HG03354 (cell line): ENCODE measurements at regions not wholly inside any gene's neighbourhood (a gene's known extent, or its start where the extent isn't known, plus 50 kb on each side); places are given as distances from the start of the nearest gene placed in this dataset.
"Not testable (repeated sequence)": the region's sequence is repeated elsewhere in the genome, so short reads cannot be mapped to it uniquely, and the experiment has no call there.

ENCODE experiments used
- ATAC-seq: cut with Tn5 transposase; IDR thresholded peaks from one replicate; pipeline ENCODE4 v1.9.1; 2021; ENCODE audit warnings: mild to moderate bottlenecking; ENCODE audit not compliant: unreplicated experiment, poor library complexity, severe bottlenecking

DNA sequence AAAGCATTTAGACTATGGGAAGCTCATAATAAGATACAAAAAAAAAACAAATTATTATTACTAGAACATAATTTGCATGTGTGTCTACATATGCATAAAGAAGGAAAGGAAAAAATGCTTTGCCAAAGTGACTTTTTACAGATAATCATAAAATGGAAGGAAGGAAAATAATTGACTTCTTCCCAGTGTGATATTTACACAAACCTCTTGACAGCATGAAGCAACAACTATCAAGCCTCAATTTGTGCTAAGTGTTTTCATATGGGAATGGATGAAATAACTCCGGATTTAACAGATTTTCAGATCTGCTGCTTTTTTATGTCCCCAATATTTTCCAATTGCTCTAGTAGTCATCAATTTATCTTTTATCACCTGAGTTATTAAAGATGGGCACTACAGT, 275.9 kb upstream of the REG3G start:
- no peak for ATAC-seq

DNA sequence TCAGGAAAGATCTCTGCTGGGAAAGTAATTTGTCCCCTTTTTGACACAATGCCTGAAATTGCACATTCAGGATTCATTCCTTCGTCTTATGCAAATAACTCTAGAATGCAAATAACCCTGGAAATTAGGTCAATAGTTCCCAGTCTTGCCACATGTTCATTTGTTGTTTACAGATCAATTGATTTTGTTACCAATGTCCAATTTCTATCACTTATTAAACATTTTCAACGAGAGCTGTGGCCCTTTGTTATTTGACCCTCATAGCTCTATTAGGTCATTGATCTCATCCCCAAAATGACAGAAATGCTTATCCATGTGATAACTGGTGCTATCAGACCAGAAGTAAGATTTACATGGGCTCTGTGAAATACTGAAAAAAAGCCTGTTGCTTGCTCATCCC, 275.3 kb upstream of the REG3G start:
- ATAC-seq: no peak

DNA sequence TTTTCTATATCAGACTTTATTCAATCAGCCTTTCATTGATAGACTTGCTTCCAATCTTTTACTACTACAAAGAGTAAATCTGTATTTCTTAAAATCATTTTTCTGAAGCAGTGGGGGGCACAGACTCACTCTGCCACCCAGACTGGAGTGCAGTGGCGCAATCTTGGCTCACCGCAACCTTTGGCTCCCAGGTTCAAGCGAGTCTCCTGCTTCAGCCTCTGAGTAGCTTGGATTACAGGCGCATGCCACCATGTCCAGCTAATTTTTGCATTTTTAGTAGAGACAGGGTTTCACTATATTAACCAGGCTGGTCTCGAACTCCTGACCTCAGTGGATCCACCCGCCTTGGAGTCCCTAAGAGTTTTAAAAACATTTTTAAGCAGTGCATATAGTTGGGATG, 270.6 kb upstream of the REG3G start:
- no peak for ATAC-seq

DNA sequence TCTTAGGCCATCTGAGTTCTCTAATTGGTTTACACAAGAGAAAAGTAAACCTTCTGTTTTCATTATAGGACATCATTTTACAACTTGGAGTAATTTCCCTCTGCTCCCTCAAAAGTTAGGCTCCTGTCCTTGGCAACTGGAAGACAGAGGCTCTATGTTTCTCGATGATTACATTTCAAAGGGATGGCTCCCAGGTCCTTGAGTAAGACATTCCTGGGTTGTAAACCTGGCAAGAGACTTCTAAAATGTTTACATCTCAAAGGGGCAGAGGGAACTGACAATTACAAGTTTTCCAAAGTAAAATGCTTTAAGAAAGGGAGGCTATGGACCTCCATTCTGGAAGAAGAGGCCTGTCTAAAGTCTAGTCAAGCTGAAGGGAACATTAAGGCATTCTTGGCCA, 268.3 kb upstream of the REG3G start:
- ATAC-seq: no peak

DNA sequence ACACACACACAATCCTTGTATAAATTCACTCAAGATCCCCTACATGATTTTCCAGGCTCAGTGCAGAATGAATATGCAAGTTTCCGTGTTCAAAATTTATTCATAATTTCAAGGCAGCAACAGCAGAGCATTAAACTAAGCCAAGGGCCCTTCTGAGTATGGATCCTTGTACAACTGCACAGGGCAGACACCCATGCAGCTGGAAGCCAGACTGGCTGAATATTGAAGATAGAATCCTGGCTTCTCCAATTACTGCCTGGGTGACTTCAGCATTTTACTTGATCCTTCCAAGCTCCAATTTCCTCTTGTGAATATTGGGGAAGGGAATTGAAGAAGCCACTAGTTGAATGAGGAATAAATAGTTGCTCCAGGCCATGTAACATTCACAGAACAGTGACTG, 267.9 kb upstream of the REG3G start:
- ATAC-seq: no peak

DNA sequence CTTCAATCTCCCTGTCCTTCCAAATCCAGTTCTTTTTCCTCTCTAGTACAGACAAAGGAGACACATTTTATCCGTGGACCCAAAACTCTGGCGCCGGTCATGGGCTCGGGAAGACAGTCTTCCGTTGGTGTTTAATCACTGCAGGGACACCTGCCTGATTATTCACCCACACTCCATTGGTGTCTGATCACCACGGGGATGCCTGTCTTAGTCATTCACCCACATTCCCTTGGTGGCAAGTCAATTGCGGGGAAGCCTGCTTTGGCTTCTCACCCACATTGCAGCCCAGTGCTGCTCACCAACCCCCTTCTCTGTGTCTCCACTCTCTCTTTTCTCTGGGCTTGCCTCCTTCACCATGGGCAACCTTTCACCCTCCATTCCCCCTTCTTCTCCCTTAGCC, 266.7 kb upstream of the REG3G start:
- not testable (repeated sequence) for ATAC-seq

DNA sequence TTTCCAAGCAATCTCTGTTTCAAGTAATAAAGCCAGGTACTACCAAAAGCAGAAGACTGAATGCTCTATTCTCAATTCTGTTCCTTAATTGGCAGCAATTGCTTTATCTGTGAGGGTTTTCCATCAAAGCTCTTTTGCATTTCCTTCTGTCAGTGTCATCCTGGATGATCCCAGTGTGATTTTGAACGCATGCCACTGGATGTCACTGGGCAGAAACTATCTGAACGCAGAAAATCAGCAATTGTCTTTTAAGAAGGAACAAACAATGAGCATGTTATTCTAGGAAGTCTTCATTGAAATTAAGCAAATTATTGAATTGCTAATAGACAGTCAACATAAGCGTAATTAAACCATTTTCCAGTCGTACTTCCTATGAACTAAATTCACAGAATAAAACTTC, 259.0 kb upstream of the REG3G start:
- no peak for ATAC-seq

DNA sequence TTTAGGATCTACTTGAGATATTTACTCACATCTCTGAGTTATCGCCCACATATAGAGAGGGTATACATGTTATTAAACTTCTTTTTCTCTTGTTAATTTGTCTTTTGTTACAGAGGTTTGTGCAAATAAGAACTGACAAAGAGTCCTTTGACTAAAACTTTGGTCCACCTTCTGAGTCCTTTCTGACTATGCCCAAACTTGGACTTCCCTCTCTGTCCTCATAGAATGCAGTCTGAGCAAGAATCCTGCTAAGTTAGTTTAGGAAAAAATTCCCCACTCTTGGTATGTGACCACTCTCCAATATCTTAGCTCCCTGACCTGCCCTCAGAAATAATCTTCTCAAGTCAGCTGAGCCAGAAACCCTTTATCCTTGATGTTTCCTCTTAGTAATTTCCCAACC, 257.5 kb upstream of the REG3G start:
- no peak for ATAC-seq

DNA sequence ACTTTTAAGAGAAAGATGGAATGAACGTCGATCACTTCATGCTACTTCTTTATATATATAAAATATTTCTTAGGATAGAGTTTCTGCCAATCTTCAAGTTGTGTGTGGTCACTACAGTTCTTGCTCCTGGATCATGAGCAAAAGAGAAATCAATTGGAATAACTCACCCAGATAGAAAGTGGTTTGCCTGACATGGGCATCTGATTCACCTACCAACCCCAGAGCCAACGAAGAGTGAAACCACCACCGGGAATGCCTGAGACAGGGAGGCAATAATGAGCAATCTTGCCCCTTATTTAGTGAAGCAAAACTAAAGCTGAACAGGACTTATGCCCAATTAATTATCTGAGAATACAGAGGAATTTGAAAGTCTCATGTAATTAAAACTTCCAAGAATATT, 250.2 kb upstream of the REG3G start:
- no peak for ATAC-seq

DNA sequence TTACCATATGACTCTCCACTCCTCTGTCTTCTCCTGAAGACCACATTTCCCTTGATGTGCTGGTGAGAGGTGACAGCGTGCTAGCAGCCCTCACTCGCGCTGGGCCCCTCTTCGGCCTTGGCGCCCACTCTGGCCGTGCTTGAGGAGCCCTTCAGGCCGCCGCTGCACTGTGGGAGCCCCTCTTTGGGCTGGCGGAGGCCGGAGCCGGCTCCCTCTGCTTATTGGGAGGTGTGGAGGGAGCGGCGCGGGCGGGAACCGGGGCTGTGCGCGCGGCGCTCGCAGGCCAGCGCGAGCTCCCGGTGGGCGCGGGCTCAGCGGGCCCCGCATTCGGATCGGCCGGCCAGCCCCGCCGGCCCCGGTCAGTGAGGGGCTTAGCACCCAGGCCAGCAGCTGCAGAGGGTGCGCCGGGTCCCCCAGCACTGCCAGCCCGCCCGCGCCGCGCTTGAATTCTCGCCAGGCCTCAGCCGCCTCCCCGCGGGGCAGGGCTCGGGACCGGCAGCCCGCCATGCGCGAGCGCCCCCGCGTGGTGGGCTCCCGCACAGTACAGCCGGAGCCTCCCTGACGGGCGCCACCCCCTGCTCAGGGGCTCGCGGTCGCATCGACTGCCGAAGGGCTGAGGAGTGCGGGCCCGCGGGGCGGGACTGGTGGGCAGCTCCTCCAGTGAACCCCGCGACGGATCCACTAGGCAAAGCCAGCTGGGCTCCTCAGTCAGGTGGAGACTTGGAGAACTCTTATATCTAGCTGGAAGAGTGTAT, 246.6 kb upstream of the REG3G start:
- no peak for ATAC-seq

DNA sequence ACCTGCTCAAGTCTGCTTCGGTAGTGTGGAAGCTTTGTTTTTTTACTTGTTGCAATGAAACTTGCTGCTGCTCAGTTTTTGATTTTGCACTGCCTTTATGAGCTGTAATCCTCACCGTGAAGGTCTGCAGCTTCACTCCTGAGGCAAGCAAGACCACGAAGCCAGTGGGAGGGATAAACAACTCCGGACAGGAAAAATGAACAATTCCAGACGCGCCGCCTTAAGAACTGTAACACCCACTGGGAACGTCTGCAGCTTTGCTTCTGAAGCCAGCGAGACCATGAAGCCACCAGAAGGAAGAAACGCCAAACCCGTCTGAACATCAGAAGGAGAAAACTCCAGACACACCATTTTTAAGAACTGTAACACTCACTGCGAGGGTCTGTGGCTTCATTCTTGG, 245.7 kb upstream of the REG3G start:
- no peak for ATAC-seq

DNA sequence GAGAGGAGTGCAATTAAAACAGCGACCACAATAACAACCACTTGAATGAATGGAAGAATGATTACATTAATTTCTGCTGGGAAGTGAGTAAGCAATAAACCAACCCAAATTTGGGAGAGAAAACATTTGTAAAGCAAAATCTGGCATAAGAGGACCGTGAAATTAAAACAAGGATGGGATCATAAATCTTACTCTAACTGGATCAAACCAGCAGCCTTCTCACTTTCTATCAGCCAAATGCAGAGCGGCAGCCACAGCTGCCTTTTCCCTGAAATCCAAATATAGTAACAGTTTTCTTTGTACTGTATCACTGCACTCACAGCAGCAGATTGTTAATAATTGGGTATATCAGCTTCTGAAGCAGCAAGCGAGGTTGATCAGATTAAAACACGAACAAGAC, 245.2 kb upstream of the REG3G start:
- no peak for ATAC-seq

DNA sequence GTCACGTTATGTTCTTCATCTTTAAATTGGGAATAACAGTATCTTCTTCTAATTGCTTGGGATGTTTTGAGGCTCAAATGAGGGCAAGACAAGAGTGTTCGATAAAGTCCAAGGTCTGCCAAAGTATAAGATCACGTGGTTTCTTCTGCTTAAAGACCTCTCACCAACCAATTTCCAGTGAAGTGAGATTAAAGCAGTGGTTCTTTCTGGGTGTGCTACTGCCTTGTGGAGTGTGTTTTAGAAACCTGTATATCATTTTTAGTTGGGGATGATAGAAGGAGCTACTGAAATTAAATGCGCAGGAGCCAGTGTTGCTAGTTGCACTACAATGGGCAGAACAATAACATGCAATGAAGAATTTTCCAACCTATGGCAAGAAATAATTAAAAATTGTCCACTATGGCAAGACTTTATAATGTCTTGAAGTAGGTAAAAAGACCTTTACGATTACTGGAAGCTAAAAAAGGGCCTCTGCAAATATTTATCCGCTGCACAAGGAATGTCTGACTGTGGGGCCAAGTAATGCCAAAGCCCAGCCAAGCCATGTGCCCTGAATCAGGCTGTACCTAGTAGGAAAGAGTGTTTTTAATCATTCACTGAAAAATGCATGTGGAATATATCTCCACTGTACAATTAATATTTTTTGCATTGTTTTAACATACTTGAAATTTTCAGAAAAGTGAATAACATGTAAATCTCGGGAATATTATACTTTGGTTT, 244.5 kb upstream of the REG3G start:
- ATAC-seq: no peak

DNA sequence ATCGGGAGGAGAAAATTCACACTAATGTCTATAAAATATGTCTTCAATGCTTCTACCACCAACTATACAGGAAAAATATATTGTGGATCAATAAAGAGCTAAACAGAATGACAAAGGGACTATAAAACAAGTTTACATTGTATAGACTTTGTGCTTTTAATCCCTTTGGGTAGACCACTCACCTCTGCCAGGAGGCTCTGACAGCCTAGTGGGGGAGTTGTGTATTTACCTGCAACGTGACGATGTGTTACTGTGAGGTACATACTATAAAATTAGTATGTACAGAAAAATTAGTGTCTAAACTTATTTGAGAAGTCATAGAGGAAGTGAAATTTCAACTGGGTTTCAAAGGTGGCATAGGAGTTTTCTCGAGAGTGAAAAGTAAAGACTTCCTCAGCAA, 243.3 kb upstream of the REG3G start:
- no peak for ATAC-seq

DNA sequence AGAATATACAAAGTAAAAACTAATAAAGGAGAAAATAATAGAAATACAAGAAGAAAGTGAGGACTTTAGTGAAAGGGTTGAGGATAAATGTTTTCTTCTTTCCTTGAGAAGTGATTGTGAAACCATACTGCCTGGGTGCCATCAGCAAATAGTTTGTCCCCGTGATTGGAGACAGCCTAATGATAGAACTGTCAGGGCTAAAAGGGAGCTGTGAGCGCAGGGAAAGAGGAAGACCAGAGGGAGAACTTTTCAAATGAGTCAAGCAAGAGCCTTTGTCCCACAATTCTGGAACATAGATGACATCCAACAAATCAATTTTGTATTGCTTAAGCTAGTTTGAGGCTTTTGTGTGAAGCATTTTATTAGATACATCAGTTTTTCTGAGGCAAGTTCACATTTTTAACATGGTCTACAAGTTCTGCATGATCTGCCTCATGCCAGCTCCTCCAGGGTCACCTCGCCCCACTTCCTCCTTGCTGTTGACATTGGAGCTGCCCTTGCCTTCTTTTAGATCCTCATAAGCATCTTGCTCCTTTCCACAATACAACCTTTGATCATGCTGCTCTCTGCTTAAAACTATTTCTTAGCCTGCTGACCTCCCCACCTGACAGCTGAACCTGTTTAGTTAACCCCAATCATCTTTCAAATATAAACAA, 213.4 kb upstream of the REG3G start:
- no peak for ATAC-seq

DNA sequence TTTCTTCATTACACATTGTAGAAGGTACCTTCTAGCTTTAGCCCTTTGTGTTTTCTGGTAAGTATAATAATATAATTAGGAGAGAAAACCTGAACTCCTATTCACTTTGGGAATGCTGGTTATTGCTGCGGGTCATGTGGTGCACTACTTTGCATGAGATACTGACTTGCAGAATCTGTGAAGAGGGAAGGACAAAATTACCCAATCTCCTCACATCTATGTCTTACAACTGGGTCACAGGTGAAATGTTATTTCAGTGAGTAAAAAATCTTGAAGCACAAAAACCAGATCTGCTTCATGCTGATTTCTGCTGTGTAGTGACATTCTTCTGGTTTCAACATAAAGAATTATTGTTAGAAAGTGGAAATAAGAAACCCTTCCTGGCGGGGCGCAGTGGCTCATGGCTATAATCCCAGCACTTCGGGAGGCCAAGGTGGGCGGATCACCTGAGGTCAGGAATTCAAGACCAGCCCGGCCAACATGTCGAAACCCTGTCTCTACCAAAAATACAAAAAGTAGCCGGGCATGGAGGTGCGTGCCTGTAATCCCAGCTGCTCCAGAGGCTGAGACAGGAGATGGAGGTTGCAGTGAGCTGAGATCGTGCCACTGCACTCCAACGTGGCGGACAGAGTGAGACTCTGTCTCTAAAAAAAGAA, 211.0 kb upstream of the REG3G start:
- ATAC-seq: no peak

DNA sequence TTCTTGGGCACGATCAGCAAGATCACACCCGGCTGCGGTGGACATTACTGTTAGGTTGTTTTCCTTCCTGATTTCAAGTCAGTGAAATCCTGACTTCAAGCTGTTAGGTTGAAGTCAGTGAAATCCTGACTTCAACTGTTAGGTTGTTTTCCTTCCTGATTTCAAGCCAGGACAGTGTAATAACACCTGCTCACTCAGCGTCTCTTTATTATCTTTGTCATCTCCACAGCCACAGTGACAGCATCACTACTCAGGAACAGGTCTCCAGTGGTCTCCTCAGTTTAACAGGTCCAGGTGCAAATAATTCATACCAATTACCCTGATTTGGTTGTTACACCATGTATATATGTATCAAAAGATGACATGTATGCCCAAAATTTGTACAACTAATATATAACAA, 208.1 kb upstream of the REG3G start:
- ATAC-seq: no peak

DNA sequence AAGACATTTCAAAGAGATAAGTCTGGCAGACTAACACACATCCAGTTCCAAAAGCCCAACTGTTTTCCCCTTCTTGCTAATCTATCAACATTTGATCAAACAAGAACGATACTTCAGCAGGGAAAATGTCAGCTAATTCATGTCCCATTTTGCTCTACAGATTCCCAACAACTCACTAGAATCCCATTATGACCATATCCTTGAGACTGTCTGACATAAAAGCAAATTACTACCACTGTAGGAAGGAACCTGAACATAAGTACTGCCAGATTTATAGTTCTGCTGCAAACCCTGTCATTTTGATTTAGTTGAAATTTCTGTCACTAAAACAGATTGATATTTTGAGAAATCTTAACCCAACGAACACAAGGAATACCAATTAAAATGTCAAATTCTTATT, 193.0 kb upstream of the REG3G start:
- ATAC-seq: no peak

DNA sequence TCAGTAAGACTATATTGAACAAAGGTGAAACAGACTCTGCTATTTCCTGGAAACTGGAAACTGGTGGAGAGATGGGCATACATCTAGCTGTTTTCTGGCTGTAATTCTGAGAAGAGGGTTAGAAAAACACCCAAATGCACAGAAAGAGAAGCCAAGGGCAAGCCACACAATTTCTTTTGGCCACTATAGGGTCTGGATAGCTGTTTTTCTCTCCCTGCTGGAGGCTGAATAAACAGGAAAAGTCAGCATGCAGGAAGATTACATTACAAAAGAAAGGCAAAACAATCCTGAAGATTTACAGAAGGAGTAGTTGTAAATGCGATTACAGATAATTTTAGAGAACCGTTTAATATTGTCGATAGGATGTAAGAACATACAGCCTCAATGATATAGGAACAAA, 186.2 kb upstream of the REG3G start:
- ATAC-seq: no peak

DNA sequence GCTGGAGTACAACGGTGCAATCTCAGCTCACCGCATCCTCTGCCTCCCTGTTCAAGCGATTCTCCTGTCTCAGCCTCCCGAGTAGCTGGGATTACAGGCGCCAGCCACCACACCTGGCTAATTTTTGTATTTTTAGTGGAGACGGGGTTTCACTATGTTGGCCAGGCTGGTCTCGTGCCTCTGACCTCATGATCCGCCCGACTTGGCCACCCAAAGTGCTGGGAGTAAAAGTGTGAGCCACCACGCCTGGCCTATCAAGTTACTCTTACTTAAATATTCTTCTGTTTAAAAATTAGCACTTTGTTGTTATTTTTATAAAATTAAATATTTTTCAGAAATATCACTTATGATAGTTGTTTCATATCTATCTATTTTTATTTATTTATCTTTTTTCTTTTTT, 185.2 kb upstream of the REG3G start:
- ATAC-seq: not testable (repeated sequence)
